ENCODE measurements at regions not wholly inside any gene's neighbourhood (a gene's known extent, or its start where the extent isn't known, plus 50 kb on each side); places are given as distances from the start of the nearest gene placed in this dataset.
A peak's percentile ranks its signal among the peaks of the same experiment; 100 is the strongest.

DNA sequence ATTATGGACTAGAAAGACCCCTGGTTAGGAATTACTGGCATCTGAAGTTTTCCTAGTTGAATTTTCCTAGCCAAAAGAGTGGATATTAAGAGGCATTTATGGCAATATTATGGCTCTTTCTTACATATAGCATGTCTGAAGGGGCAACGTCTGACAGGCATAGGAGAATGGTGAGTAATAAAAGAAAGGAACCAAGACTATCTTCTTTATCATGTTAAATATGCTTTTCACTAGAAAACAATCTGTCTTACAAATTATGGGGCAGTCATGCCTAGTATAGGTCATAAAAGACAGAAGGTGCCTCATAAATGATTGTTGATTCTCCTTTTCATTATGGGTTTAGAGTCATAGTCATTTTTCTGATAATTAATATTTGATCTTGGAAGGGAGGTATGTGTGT is 431.1 kb upstream of the HTR2C start:
- no peak for TF ChIP-seq ESRRG (CRISPR knock-in tag; IDR thresholded peaks at IDR 0.05)
- TF ChIP-seq, protein P1, sequence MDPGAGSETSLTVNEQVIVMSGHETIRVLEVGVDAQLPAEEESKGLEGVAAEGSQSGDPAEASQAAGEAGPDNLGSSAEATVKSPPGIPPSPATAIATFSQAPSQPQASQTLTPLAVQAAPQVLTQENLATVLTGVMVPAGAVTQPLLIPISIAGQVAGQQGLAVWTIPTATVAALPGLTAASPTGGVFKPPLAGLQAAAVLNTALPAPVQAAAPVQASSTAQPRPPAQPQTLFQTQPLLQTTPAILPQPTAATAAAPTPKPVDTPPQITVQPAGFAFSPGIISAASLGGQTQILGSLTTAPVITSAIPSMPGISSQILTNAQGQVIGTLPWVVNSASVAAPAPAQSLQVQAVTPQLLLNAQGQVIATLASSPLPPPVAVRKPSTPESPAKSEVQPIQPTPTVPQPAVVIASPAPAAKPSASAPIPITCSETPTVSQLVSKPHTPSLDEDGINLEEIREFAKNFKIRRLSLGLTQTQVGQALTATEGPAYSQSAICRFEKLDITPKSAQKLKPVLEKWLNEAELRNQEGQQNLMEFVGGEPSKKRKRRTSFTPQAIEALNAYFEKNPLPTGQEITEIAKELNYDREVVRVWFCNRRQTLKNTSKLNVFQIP (CRISPR knock-in tag; IDR thresholded peaks at IDR 0.05; ENCODE audit: borderline replicate concordance, low read depth): no peak
- TF ChIP-seq ZNF565 (CRISPR knock-in tag; conservative IDR thresholded peaks at IDR 0.05; ENCODE audit: low read depth): no peak
- no peak for TF ChIP-seq ZFP3 (CRISPR knock-in tag; IDR thresholded peaks at IDR 0.05)
- TF ChIP-seq PPARA (CRISPR knock-in tag; IDR thresholded peaks at IDR 0.05; ENCODE audit: borderline replicate concordance): no peak
- TF ChIP-seq ARNTL (CRISPR knock-in tag; IDR thresholded peaks at IDR 0.05; ENCODE audit: borderline replicate concordance, low read depth): no peak
- TF ChIP-seq, protein P2, sequence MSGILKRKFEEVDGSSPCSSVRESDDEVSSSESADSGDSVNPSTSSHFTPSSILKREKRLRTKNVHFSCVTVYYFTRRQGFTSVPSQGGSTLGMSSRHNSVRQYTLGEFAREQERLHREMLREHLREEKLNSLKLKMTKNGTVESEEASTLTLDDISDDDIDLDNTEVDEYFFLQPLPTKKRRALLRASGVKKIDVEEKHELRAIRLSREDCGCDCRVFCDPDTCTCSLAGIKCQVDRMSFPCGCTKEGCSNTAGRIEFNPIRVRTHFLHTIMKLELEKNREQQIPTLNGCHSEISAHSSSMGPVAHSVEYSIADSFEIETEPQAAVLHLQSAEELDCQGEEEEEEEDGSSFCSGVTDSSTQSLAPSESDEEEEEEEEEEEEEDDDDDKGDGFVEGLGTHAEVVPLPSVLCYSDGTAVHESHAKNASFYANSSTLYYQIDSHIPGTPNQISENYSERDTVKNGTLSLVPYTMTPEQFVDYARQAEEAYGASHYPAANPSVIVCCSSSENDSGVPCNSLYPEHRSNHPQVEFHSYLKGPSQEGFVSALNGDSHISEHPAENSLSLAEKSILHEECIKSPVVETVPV (CRISPR knock-in tag; IDR thresholded peaks at IDR 0.05): no peak
- no peak for TF ChIP-seq TOX (CRISPR knock-in tag; IDR thresholded peaks at IDR 0.05; ENCODE audit: borderline replicate concordance)
- no peak for TF ChIP-seq ZNF8 (CRISPR knock-in tag; IDR thresholded peaks at IDR 0.05)
- TF ChIP-seq GLIS3 (CRISPR knock-in tag; IDR thresholded peaks at IDR 0.05): no peak
- TF ChIP-seq, protein P3, sequence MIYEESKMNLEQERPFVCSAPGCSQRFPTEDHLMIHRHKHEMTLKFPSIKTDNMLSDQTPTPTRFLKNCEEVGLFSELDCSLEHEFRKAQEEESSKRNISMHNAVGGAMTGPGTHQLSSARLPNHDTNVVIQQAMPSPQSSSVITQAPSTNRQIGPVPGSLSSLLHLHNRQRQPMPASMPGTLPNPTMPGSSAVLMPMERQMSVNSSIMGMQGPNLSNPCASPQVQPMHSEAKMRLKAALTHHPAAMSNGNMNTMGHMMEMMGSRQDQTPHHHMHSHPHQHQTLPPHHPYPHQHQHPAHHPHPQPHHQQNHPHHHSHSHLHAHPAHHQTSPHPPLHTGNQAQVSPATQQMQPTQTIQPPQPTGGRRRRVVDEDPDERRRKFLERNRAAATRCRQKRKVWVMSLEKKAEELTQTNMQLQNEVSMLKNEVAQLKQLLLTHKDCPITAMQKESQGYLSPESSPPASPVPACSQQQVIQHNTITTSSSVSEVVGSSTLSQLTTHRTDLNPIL (CRISPR knock-in tag; IDR thresholded peaks at IDR 0.05; ENCODE audit: low read depth): no peak
- no peak for TF ChIP-seq TCF4 (CRISPR knock-in tag; IDR thresholded peaks at IDR 0.05; ENCODE audit: borderline replicate concordance)
- no peak for TF ChIP-seq CSDC2 (CRISPR knock-in tag; IDR thresholded peaks at IDR 0.05)
- TF ChIP-seq, protein P4, sequence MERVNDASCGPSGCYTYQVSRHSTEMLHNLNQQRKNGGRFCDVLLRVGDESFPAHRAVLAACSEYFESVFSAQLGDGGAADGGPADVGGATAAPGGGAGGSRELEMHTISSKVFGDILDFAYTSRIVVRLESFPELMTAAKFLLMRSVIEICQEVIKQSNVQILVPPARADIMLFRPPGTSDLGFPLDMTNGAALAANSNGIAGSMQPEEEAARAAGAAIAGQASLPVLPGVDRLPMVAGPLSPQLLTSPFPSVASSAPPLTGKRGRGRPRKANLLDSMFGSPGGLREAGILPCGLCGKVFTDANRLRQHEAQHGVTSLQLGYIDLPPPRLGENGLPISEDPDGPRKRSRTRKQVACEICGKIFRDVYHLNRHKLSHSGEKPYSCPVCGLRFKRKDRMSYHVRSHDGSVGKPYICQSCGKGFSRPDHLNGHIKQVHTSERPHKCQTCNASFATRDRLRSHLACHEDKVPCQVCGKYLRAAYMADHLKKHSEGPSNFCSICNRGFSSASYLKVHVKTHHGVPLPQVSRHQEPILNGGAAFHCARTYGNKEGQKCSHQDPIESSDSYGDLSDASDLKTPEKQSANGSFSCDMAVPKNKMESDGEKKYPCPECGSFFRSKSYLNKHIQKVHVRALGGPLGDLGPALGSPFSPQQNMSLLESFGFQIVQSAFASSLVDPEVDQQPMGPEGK (CRISPR knock-in tag; IDR thresholded peaks at IDR 0.05; ENCODE audit: borderline replicate concordance): no peak
- no peak for TF ChIP-seq ZFP30 (CRISPR knock-in tag; IDR thresholded peaks at IDR 0.05)
- TF ChIP-seq BACH2 (CRISPR knock-in tag; IDR thresholded peaks at IDR 0.05; ENCODE audit: borderline replicate concordance): no peak
- ATAC-seq: no peak

DNA sequence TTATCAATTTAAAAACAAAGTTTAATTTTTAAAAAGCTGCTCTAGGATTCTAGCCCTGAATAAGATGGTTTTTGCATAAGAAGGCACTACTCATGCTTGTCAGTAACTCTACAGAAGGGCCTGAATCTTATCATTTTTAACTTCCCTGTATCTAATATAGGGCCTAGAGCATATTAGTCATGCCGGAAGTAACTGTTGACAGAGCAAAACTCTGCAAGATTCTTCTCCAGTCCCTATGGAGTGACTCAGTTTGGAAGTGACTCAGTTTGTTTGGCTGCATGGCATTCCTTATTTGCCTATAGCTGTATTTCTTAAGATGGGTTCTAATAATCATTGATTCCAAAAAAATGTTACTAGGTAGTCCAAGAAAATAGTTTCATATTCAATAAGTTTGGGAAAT is 431.8 kb upstream of the HTR2C start:
- TF ChIP-seq ZFP3 (CRISPR knock-in tag; IDR thresholded peaks at IDR 0.05) (no peak), ZC3H10 (CRISPR knock-in tag; IDR thresholded peaks at IDR 0.05) (no peak), PPARA (CRISPR knock-in tag; IDR thresholded peaks at IDR 0.05; ENCODE audit: borderline replicate concordance) (no peak), CSDC2 (CRISPR knock-in tag; IDR thresholded peaks at IDR 0.05) (no peak), OSR1 (CRISPR knock-in tag; IDR thresholded peaks at IDR 0.05) (no peak), GLIS3 (CRISPR knock-in tag; IDR thresholded peaks at IDR 0.05) (no peak)
- TF ChIP-seq, protein P3 (CRISPR knock-in tag; IDR thresholded peaks at IDR 0.05; ENCODE audit: low read depth): no peak
- TF ChIP-seq, protein P5, sequence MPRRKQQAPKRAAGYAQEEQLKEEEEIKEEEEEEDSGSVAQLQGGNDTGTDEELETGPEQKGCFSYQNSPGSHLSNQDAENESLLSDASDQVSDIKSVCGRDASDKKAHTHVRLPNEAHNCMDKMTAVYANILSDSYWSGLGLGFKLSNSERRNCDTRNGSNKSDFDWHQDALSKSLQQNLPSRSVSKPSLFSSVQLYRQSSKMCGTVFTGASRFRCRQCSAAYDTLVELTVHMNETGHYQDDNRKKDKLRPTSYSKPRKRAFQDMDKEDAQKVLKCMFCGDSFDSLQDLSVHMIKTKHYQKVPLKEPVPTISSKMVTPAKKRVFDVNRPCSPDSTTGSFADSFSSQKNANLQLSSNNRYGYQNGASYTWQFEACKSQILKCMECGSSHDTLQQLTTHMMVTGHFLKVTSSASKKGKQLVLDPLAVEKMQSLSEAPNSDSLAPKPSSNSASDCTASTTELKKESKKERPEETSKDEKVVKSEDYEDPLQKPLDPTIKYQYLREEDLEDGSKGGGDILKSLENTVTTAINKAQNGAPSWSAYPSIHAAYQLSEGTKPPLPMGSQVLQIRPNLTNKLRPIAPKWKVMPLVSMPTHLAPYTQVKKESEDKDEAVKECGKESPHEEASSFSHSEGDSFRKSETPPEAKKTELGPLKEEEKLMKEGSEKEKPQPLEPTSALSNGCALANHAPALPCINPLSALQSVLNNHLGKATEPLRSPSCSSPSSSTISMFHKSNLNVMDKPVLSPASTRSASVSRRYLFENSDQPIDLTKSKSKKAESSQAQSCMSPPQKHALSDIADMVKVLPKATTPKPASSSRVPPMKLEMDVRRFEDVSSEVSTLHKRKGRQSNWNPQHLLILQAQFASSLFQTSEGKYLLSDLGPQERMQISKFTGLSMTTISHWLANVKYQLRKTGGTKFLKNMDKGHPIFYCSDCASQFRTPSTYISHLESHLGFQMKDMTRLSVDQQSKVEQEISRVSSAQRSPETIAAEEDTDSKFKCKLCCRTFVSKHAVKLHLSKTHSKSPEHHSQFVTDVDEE (CRISPR knock-in tag; IDR thresholded peaks at IDR 0.05): no peak
- ATAC-seq: peak; percentile 88

DNA sequence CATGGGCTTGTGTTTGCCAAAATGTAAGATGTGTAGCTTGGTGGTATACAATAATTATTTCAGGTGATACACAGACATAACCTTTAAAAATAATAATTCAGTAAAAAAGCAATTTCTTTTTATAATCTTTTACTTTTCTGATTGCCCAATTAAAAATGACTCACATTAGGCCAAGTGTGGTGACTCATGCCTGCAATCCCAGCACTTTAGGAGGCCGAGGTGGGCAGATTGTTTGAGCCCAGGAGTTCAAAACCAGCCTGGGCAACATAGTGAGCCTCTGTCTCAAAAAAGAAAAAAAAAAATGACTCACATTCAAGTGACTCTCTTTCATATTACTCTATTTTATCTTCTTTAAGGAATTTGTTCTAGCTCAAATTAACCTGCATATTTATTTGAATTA is 449.4 kb upstream of the HTR2C start:
- ATAC-seq: no peak
- TF ChIP-seq ZC3H10 (CRISPR knock-in tag; IDR thresholded peaks at IDR 0.05) (no peak), ZNF565 (CRISPR knock-in tag; conservative IDR thresholded peaks at IDR 0.05; ENCODE audit: low read depth) (no peak), SNAI2 (CRISPR knock-in tag; IDR thresholded peaks at IDR 0.05) (no peak), ZFP3 (CRISPR knock-in tag; IDR thresholded peaks at IDR 0.05) (no peak), ARNTL (CRISPR knock-in tag; IDR thresholded peaks at IDR 0.05; ENCODE audit: borderline replicate concordance, low read depth) (no peak), ZFP30 (CRISPR knock-in tag; IDR thresholded peaks at IDR 0.05) (no peak), ESRRG (CRISPR knock-in tag; IDR thresholded peaks at IDR 0.05) (no peak), RARB (CRISPR knock-in tag; IDR thresholded peaks at IDR 0.05) (no peak)
- TF ChIP-seq, protein P1 (CRISPR knock-in tag; IDR thresholded peaks at IDR 0.05; ENCODE audit: borderline replicate concordance, low read depth): no peak
- TF ChIP-seq, protein P3 (CRISPR knock-in tag; IDR thresholded peaks at IDR 0.05; ENCODE audit: low read depth): no peak

All from SK-N-SH treated with all-trans-retinoic acid at 6 μM for 48 hours (cell line).